GM20431 (cell line): ENCODE measurements at regions not wholly inside any gene's neighbourhood (a gene's known extent, or its start where the extent isn't known, plus 50 kb on each side); places are given as distances from the start of the nearest gene placed in this dataset.
"Not testable (repeated sequence)": the region's sequence is repeated elsewhere in the genome, so short reads cannot be mapped to it uniquely, and the experiment has no call there.

Experiments
- in situ Hi-C: fragments of 300-500 bp; cut with MseI, MboI; formaldehyde crosslinking; loops from one replicate; pipeline ENCODE4 v1.15.0; 2020; ENCODE audit warnings: low sequenced_read_pairs; ENCODE audit not compliant: unreplicated experiment

DNA sequence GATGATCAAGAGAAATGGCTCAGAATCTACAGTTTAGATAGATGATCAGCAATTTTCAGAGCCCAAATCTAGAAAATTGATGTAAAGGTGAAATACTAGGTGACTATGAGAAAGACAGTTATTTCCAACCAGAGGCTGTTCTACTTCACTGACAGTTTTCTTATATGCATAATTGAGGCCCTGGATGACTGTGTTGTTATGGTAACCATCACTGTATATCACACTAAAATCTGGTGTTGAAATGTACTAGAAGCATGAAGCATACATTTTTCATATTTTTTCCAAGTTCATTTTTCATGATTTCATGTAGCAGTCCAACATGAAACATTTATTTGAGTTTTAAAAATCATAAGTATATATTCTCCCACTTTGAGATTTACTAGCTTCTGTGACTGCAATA is 87.4 kb downstream of the ATXN3L start:
- in situ Hi-C loops, result no loop called here

DNA sequence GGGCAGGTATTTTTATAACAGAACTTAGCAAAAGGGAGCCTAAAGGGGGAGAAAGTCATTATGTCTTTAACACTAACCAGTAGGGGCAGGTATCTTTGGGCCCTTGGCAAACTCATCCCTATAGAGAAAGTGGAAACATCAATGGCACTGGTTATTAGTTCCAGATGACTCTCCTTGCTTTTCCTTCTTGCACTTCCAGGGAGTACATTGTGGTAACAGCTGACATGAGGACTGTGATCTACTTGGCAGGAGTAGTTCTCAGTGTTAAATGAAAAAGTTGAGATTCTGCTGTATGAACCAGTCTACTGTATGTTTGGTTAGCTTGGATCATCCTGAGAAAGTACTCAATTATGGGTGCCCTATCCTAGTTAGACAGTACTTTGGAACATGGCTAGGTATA is 93.6 kb downstream of the ATXN3L start:
- in situ Hi-C loops, result no loop called here

DNA sequence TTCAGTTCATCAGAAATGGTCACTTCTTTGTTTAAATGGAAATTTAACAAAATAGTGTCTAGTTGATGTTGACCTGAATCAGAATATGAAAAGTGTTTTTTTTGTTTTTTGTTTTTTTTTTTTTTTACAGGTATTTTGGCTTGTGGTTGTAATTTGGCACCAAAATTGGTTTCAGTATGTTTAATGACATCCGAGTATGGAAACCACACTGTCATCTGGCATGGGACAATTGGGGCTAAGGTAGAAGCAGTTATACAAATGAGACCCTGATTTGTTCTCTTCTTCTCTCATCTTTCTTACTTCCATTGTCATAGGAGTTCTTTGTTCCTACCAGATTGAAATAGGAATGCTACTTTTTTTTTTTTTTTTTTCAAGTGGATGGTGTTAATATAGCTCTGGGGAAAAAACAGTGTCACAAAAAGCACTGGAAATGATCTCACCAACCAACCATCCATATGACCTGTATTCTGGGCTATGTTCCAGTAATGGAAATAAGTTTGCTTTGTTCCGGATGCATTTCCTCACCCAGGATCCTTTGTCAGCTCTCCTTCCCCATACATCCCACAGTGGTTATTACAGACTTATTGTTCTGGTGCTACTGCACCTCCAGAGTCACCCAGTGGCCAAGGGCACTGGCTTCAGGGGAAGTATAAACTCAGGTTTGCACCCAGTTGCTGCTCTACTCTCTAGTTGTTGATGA is 95.8 kb downstream of the ATXN3L start:
- in situ Hi-C loops, result no loop called here

DNA sequence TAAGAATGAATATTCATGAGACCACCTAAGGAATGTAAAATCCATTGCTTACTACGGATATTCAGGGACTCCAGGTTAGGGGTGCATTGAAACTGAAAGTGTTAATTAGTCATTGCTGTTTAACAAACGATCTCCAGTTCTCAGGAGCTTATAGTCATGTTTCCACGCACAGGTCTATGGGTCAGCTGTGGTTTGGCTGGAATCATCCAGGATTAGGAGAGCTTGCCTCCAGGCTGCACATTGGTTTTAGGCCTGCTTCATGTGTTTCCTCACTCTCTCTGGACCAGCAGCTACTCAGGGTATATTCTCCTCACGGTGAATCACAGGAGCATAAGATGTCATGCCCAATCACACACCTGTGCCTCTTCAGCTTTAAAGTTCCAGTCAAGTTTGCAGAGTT is 98.9 kb downstream of the ATXN3L start:
- in situ Hi-C loops, result no loop called here

DNA sequence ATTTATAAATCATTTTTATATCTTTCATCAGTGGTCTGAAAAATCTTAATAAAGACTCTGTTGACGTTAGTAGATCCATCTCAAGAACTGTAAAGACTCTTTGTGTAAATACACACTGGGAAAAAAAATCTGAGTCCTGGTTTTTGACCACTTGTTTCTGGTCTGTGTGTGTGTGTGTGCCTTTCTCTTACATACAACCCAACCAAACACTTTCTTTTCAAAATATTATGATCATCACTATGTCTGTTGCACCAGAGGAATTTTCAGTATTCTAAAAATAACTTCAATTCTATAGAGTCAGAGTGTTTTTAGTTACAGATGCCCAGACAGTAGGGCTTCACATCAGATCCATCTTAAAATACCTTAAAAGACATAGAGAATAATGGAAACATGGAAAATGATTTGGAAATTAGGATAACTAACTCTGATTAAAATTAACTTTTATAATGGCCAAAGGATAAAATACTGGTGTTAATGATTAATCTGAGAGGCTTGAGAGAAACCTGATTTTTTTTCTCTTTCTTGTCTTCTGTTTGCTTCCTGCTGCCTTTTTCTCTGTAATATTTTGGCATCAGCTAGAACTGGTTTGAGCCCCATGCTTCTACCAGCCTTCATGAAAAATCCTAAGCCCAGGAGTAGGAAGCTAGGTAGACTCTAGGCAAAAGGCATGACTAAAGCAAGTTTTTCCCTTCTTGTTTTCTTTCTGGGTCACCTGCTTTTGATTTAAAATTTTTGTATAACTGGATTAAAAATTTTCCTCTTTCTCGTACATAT is 99.7 kb downstream of the ATXN3L start:
- in situ Hi-C loops, result no loop called here

DNA sequence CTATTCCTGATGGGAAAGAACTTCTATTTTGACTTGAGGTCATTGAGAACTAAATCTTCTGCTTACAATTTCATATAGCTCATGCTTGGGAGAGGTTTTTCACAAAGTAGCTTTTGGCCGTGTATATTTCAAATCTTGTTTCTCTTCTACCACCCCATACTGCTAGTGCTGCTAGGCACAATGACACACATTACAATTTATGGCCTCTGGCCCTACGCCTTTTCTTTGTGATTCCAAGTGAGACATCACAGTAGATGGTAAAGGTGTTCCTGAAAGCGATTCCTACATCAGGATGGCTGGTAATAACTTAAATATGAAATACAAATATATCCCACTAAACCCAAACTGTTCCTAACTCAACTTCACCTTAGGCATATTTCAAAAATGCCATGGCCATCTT is 101.1 kb downstream of the ATXN3L start:
- in situ Hi-C loops, result no loop called here

DNA sequence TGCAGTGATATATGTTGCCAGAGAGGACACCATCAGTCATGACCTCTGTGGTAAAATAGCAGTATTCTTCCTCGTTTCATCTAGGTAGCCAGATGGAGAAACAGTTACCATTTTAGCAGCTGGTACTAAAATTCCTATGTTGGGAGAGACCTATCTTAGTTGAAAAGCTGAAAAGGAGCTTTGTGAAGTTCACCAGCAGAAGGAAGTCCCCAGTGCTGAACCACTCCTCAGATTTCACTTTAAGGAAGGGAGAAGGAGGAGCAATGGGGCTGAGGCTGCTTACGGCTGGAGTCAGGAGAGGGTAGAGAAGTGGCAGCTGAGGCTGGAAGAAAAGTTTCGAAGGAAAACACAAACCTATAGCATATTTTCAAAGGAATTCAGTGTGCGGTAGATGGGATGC is 103.7 kb downstream of the ATXN3L start:
- in situ Hi-C loops, result no loop called here

DNA sequence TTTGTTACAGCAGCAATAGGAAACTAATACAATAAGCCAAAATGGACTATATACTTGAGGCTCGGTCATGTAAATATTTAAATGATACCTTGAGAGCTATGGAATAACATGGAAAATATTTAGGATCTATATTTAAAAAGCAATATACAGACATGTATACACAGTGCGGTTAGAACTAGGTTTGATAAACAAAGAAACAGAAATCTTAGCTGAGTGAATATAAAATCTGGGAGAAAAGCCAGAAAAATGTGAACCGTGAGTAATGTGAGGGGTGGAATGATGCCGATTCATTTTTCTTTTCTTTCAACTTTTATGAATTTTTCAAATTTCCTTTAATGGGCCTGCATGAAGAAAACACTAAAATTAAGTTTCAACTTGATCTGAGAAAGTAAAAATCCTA is 104.1 kb downstream of the ATXN3L start:
- in situ Hi-C loops, result no loop called here

DNA sequence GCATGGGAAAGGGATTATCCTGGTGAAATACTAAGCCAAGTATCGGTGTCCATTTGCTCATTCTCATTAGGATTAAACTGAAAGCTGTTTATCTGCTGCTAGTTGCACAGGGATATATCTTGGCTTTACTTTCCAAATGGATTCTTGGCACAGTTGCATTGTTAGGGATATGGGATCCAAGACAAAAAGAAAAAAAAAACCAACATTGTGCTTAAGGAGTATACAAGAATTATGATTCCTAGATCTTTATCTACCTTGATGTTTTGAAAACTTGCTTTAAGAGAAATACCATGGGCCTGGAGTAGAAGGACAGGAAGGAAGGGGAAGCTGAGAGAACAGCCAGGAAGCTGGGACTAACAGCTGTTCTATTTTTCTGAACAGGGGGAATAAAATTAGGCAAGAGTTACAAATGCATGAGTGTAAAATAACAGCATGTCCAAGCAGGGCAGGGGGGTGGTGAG is 107.6 kb downstream of the ATXN3L start:
- in situ Hi-C loops, result no loop called here

DNA sequence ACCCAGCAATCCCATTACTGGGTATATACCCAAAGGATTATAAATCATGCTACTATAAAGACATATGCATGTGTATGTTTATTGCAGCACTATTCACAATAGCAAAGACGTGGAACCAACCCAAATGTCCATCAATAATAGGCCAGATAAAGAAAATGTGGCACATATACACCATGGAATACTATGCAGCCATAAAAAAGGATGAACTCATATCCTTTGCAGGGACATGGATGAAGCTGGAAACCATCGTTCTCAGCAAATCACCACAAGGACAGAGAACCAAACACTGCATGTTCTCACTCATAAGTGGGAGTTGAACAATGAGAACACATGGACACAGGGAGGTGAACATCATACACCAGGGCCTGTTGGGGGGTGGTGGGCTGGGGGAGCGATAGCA is 109.7 kb downstream of the ATXN3L start:
- in situ Hi-C loops, result not testable (repeated sequence)

DNA sequence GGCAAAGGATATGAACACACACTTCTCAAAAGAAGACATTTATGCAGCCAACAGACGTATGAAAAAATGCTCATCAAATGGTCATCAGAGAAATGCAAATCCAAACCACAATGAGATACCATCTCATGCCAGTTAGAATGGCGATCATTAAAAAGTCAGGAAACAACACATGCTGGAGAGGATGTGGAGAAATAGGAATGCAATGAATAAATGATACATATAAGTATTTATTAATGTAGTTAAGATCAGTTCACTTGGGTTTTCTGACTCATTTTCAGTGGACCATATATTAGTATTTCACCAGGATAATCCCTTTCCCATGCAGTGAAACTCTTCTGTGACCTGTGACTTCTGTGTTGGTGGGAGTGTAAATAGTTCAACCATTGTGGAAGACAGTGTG is 110.1 kb downstream of the ATXN3L start:
- in situ Hi-C loops, result not testable (repeated sequence)

DNA sequence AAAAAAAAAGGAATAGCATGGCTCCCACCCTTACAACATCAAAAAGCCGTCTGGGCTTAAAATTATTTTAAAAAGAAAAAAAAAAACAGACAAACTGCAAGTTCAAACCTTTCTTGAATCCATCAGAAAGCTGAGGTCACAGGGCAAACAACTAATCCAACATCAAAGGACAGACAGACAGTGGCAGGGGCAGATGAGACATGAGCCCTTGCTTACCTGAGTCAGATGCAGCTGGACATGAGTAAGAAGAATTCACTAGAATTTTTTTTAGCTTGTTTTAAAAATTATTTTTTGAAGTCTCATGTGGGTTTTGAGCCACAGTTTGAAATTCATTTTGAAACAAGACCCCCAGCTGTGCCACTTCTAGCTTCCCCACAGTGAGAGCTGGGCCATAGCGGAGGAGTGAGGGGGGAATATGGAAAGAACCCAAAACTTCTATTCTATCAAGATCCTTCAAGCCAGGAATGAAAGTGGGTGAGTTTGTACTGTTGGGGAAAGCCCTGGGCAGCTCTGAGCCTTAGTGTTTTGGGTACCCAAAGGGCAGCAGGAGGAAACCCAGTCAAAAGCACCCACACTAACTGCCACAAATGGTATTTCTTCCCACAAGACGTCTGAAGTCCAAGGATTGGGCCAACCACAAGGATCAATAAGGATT is 111.4 kb downstream of the ATXN3L start:
- in situ Hi-C loops, result no loop called here

DNA sequence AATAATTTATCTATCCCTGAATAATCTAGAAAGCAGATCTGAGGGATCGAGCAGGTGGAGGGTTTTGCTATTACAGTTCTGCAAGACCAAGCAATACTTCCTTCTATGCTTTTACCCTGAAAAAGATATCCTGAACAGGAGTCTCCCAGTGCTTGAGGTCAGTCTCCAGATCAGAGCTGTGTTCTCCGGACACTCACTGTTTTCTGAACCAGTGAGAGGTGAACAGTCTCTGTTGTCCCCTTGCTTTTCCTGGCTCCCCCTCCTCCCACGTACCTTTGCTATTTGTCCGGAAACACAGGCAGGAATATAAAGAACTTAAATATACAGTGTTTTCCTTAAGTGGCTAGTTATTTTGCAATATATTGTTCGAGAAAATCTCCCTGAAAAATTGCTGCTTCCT is 116.6 kb downstream of the ATXN3L start:
- in situ Hi-C loops, result no loop called here

DNA sequence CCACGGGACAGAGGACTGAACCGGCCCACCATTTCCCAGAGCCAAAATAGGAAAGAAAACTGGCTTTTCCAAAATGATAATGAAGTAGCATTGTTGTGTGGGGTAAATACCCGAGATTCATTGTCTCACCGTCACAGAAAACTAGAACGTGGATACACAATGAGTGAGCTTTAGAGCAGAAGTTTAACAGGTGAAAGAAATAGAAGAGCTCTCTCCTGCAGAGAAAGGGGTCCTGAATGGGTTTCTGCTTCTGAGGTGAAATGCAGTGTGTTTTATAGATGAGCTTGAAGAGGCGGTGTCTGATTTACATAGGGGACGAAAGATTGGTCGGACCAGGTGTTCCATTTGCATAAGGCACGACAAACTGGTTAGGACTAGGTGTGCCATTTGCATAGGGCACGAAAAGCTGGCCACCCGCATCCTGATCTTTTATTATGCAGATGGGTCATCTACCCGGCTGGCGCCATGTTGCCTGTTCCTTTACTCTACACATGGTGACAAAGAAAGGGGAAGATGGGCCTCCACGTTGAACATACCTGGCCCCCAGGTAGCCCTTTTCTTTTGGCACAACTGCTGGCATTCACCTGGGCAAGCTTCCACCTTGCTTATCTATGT is 118.1 kb downstream of the ATXN3L start:
- in situ Hi-C loops, result no loop called here

DNA sequence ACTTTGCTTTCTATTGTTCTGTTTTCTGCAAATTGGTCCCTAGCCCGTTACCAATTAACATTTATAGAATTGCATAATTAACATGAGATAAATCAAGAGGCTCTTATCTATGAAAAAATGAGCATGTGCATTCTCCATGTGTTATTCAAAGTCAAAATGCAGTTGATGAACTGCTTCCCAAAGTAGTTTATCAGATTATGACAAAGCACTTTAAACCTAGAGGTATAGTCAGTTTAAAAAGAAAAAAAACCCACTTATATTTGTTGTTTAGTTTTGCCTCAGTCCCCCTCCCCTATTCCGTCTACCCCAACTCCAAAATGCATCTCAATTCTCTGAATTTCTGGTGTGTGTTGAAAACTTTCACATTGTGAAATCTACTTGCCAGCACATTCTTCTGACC is 119.5 kb downstream of the ATXN3L start:
- in situ Hi-C loops, result no loop called here

DNA sequence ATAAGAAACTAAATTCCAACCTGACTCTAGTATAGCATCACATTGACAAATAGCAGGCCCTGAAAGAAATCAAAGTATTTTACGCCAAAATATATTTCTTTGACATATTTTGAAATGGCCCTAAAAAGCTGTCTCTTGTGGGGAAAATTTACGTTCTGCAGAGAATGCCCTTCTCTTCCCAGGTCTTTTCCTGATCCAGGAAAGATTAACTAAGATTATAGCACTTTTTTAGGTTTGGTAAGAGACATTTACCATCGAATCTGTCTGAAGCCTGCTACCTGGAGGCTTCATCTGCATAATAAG is 121.1 kb downstream of the ATXN3L start:
- in situ Hi-C loops, result no loop called here

DNA sequence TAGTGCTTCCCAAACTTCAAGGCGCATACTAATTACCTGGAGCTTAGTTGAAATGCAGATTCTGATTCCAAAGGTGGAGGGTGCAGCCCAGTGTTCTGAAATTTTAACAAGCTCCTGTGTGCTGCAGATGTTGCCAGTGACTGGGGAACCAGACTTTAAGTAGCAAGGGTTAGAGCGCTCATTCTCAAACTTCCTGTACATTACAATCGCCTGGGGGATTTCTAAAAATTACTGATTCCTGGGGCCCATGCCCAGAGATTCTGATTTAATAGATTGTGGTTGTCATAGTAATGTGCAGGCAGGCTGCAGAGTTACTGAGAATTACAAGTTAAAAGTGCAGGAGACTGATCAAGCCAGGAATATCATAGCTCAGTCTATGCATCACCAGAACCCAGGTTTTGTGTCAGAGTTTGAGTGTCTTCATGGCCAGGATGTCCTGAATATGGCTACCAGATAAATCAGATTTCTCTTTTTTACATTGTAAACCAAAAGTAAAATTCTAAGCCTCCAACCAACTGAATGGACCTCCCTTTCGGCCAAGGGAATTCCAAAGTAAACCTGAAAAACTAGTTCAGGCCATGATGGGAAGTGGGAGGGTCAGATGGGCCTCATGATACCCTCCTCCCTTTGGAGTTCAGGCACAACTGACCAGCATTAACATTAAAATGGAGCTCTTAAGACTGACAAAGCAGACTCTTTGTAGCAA is 121.6 kb downstream of the ATXN3L start:
- in situ Hi-C loops, result no loop called here

DNA sequence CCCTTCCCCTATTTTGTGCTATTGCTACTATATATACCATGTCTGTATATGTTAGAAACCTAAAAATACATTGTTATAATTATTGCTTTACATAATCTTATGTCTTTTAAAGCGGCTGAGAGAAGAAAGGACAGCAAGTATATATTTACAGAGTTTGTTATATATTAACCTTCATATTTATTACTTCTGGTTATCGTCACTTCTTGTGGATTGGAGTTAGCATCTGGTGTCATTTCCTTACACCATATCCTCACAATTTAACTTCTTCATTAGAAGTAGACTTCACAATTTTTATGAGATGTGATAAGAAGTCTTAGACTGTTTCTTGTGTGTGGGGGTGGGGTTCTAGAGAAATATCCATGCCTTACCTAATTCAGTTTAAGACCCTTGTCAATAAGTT is 123.1 kb downstream of the ATXN3L start:
- in situ Hi-C loops, result no loop called here

DNA sequence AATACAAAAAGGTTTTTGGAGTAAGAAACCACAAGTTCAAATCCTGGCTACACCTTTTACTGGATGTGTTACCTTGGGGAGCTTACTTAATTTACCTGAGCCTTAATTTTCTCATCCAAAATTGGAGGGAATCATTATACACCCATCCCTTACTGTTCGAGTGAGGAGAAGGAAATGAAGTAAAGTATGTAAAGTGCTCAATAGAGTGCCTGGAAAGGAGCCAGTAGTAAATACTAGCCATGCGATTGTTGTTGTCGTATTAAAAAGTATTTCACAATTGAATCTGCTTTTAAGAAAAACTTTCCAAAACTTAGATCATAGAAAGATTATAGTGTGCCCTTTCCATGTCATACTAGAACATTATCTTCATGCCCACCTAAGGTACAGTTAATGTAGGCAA is 124.5 kb downstream of the ATXN3L start:
- in situ Hi-C loops, result no loop called here

DNA sequence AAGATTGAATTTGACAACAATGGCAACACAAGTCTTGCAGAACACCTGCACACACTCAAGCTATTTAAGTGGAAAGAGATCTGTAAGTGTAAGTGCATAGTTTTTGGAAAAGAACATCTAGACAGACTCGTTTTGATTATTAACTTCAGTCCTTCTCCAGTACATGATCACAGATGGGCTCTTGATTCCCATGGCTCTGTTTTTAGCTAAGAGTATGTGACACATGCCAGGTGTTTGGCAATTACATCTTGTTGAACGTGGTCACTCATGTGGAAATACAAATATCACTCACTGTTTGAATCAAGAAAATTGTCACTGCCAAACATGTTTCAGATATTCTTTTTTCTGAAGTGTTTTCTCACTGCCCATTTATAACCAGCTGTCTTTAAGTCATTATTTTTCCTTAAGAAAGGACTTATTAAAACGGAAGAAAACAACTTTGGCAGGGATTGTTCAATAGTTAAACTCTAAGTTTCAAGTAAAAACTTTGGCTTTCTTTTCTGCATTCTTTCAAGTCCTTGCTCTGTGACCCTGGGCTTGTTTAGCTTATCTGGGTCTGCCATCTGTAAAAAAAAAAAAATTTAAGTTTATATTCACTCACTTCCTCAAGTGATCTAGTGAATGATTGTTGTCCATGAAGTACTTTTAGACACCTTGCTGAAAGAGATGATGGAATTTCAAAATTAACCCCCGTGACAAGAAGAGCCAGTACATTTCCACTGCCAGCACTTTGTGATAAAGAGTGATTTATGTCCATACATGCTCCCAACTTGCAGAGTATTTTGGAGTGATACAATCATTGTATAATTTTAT is 125.4 kb downstream of the ATXN3L start:
- in situ Hi-C loops, result no loop called here
